ENCODE measurements at regions not wholly inside any gene's neighbourhood (a gene's known extent, or its start where the extent isn't known, plus 50 kb on each side); places are given as distances from the start of the nearest gene placed in this dataset.
"Not testable (repeated sequence)": the region's sequence is repeated elsewhere in the genome, so short reads cannot be mapped to it uniquely, and the experiment has no call there.

GRCh38 chr4:166212326-166212725, 339.3 kb downstream of the TLL1 start:
- TF ChIP-seq POLR2AphosphoS5, CTCF (IDR thresholded peaks at IDR 0.05): not testable (repeated sequence)
